ENCODE measurements at regions not wholly inside any gene's neighbourhood (a gene's known extent, or its start where the extent isn't known, plus 50 kb on each side); places are given as distances from the start of the nearest gene placed in this dataset.

GRCh38 chr12:13486794-13487193, 290.3 kb downstream of the EMP1 start:
- Histone ChIP-seq H3K27ac (ENCODE audit: low read depth, low read length) (no peak overlapping the region), H3K27me3 (ENCODE audit: insufficient read depth, low read length) (no peaks in the 10 kb centered on the region), H3K4me3 (ENCODE audit: insufficient read depth, low read length) (no peak overlapping the region), H3K4me1 (ENCODE audit: insufficient read depth, low read length) (no peaks in the 10 kb centered on the region), H3K4me2 (ENCODE audit: insufficient read depth, low read length) (no peak overlapping the region), H2AFZ (ENCODE audit: low read length) (no peak overlapping the region), H3K36me3 (ENCODE audit: insufficient read depth, low read length) (no peaks in the 10 kb centered on the region), H3K9me3 (ENCODE audit: low read depth, low read length) (no peaks in the 10 kb centered on the region), H4K20me1 (ENCODE audit: insufficient read depth, low read length) (no peaks in the 10 kb centered on the region), H3K79me2 (ENCODE audit: insufficient read depth, low read length) (no peaks in the 10 kb centered on the region)
- no peak for TF ChIP-seq CTCF (IDR thresholded peaks at IDR 0.05; ENCODE audit: extremely low read depth, low read depth, low read length)
- DNase-seq (ENCODE audit: insufficient read length, low spot score, missing footprints) = peak; percentile 39

- H3K4me1 ChIP-seq (ENCODE audit: insufficient read depth, low read length) = no peaks in the 10 kb centered on the region
- no peaks in the 10 kb centered on the region for H3K9me3 ChIP-seq (ENCODE audit: low read depth, low read length)
- TF ChIP-seq CTCF (IDR thresholded peaks at IDR 0.05; ENCODE audit: extremely low read depth, low read depth, low read length) = no peak
- no peak overlapping the region for H3K4me3 ChIP-seq (ENCODE audit: insufficient read depth, low read length)
- no peak overlapping the region for H3K4me2 ChIP-seq (ENCODE audit: insufficient read depth, low read length)
- no peak for DNase-seq (ENCODE audit: insufficient read length, low spot score, missing footprints)
- peaks cover 3% of the 10 kb centered on the region for H3K27me3 ChIP-seq (ENCODE audit: insufficient read depth, low read length)
- no peak overlapping the region for H3K27ac ChIP-seq (ENCODE audit: low read depth, low read length)
- no peak overlapping the region for H2AFZ ChIP-seq (ENCODE audit: low read length)
- no peaks in the 10 kb centered on the region for H3K79me2 ChIP-seq (ENCODE audit: insufficient read depth, low read length)
- H4K20me1 ChIP-seq (ENCODE audit: insufficient read depth, low read length) = no peaks in the 10 kb centered on the region
- no peaks in the 10 kb centered on the region for H3K36me3 ChIP-seq (ENCODE audit: insufficient read depth, low read length)
Observed at GRCh38 chr12:13478650-13479181, 282.2 kb downstream of the EMP1 start.

- Histone ChIP-seq H2AFZ (ENCODE audit: low read length) (no peak overlapping the region), H4K20me1 (ENCODE audit: insufficient read depth, low read length) (no peaks in the 10 kb centered on the region), H3K79me2 (ENCODE audit: insufficient read depth, low read length) (no peaks in the 10 kb centered on the region), H3K4me2 (ENCODE audit: insufficient read depth, low read length) (no peak overlapping the region), H3K9me3 (ENCODE audit: low read depth, low read length) (no peaks in the 10 kb centered on the region), H3K4me3 (ENCODE audit: insufficient read depth, low read length) (no peak overlapping the region), H3K27me3 (ENCODE audit: insufficient read depth, low read length) (peaks cover 3% of the 10 kb centered on the region), H3K36me3 (ENCODE audit: insufficient read depth, low read length) (no peaks in the 10 kb centered on the region), H3K4me1 (ENCODE audit: insufficient read depth, low read length) (no peaks in the 10 kb centered on the region), H3K27ac (ENCODE audit: low read depth, low read length) (no peak overlapping the region)
- TF ChIP-seq CTCF (IDR thresholded peaks at IDR 0.05; ENCODE audit: extremely low read depth, low read depth, low read length) = no peak
- DNase-seq (ENCODE audit: insufficient read length, low spot score, missing footprints) = no peak
Observed at GRCh38 chr12:13474381-13474780, 277.9 kb downstream of the EMP1 start.

GRCh38 chr12:13472690-13473089, 276.2 kb downstream of the EMP1 start:
- H3K27ac ChIP-seq (ENCODE audit: low read depth, low read length) = no peak overlapping the region
- H3K36me3 ChIP-seq (ENCODE audit: insufficient read depth, low read length) = no peaks in the 10 kb centered on the region
- no peaks in the 10 kb centered on the region for H3K9me3 ChIP-seq (ENCODE audit: low read depth, low read length)
- no peak overlapping the region for H3K4me3 ChIP-seq (ENCODE audit: insufficient read depth, low read length)
- no peaks in the 10 kb centered on the region for H4K20me1 ChIP-seq (ENCODE audit: insufficient read depth, low read length)
- H3K4me2 ChIP-seq (ENCODE audit: insufficient read depth, low read length) = no peak overlapping the region
- no peak for DNase-seq (ENCODE audit: insufficient read length, low spot score, missing footprints)
- no peaks in the 10 kb centered on the region for H3K4me1 ChIP-seq (ENCODE audit: insufficient read depth, low read length)
- no peaks in the 10 kb centered on the region for H3K27me3 ChIP-seq (ENCODE audit: insufficient read depth, low read length)
- H2AFZ ChIP-seq (ENCODE audit: low read length) = no peak overlapping the region
- H3K79me2 ChIP-seq (ENCODE audit: insufficient read depth, low read length) = no peaks in the 10 kb centered on the region
- no peak for TF ChIP-seq CTCF (IDR thresholded peaks at IDR 0.05; ENCODE audit: extremely low read depth, low read depth, low read length)

All from osteoblast (primary cell).